Endodermal cell (in vitro differentiated cells): ENCODE measurements at regions not wholly inside any gene's neighbourhood (a gene's known extent, or its start where the extent isn't known, plus 50 kb on each side); places are given as distances from the start of the nearest gene placed in this dataset.
A peak's percentile ranks its signal among the peaks of the same experiment; 100 is the strongest.

Source experiments
- DNase-seq: peaks from one replicate; pipeline ENCODE4 v3.0.0-alpha.2; 2017
- H3K27ac ChIP-seq: 2 replicates; pipeline ENCODE4 v1.5.1; 2013; ENCODE audit warnings: mild to moderate bottlenecking, low read depth, low read length, moderate library complexity
- H3K27me3 ChIP-seq: 2 replicates; pipeline ENCODE4 v1.6.1; 2013; ENCODE audit warnings: mild to moderate bottlenecking, low read length, moderate library complexity; ENCODE audit not compliant: insufficient read depth, control insufficient read depth, poor library complexity, severe bottlenecking
- H3K36me3 ChIP-seq: 2 replicates; pipeline ENCODE4 v1.7.0; 2013; ENCODE audit warnings: mild to moderate bottlenecking, low read length, moderate library complexity; ENCODE audit not compliant: control insufficient read depth, insufficient read depth
- H3K4me1 ChIP-seq: one replicate; pipeline ENCODE4 v1.7.0; 2013; ENCODE audit warnings: low read length; ENCODE audit not compliant: control insufficient read depth, insufficient read depth
- H3K4me3 ChIP-seq: 2 replicates; pipeline ENCODE4 v1.5.1; 2013; ENCODE audit warnings: mild to moderate bottlenecking, low read length, moderate library complexity
- H3K9ac ChIP-seq: 2 replicates; pipeline ENCODE4 v1.6.1; 2013; ENCODE audit warnings: mild to moderate bottlenecking, low read length, moderate library complexity; ENCODE audit not compliant: poor library complexity, severe bottlenecking; ENCODE audit errors: extremely low read depth
- H3K9me3 ChIP-seq: 2 replicates; pipeline ENCODE4 v1.6.1; 2013; ENCODE audit warnings: mild to moderate bottlenecking, low read length, moderate library complexity; ENCODE audit not compliant: control insufficient read depth
- H3K27ac Mint-ChIP-seq: 2 replicates; pipeline ENCODE4 v1.8.0; 2020; ENCODE audit warnings: mixed read lengths
- H3K27me3 Mint-ChIP-seq: 2 replicates; pipeline ENCODE4 v1.8.0; 2021; ENCODE audit warnings: mild to moderate bottlenecking, mixed read lengths; ENCODE audit not compliant: insufficient read depth
- H3K36me3 Mint-ChIP-seq: 2 replicates; pipeline ENCODE4 v1.8.0; 2020; ENCODE audit warnings: low read depth, mixed read lengths
- H3K4me1 Mint-ChIP-seq: 2 replicates; pipeline ENCODE4 v1.8.0; 2020; ENCODE audit warnings: mixed read lengths
- H3K4me3 Mint-ChIP-seq: 2 replicates; pipeline ENCODE4 v1.8.0; 2020; ENCODE audit warnings: mild to moderate bottlenecking, moderate library complexity, mixed read lengths
- H3K9me3 Mint-ChIP-seq: 2 replicates; pipeline ENCODE4 v1.8.0; 2020; ENCODE audit warnings: mild to moderate bottlenecking, mixed read lengths
- WGBS, 2 experiments: methylation state at CpG; one replicate each; pipeline versions ENCODE4 v1.1.5 to v1.1.7; 2013; ENCODE audit warnings: missing lambda C conversion rate in 2 of 2, mixed read lengths in 1 of 2; ENCODE audit not compliant: insufficient coverage in 1 of 2, insufficient read length in 1 of 2; 5-methylcytosine and 5-hydroxymethylcytosine counted together
- TF ChIP-seq, protein P1 (sequence below): fragments of 200-600 bp; sonication (generic); conservative IDR thresholded peaks from 2 replicates; pipeline ENCODE4 v1.5.0; 2021; ENCODE audit warnings: antibody characterized with exemption, mild to moderate bottlenecking

- Histone ChIP-seq H3K27me3 (no peaks in the 10 kb centered on the region), H3K4me3 (no peak overlapping the region), H3K27ac (no peak overlapping the region), H3K9me3 (peaks cover 16% of the 10 kb centered on the region), H3K9ac (no peak overlapping the region), H3K36me3 (no peaks in the 10 kb centered on the region), H3K4me1 (peaks cover 7% of the 10 kb centered on the region)
- H3K4me1 Mint-ChIP-seq, result peaks cover 51% of the 10 kb centered on the region
- no peak for DNase-seq
- H3K27ac Mint-ChIP-seq, result no peak overlapping the region
- H3K36me3 Mint-ChIP-seq, result no peaks in the 10 kb centered on the region
- no peak overlapping the region for H3K4me3 Mint-ChIP-seq
- no peaks in the 10 kb centered on the region for H3K27me3 Mint-ChIP-seq
- TF ChIP-seq, protein P1, sequence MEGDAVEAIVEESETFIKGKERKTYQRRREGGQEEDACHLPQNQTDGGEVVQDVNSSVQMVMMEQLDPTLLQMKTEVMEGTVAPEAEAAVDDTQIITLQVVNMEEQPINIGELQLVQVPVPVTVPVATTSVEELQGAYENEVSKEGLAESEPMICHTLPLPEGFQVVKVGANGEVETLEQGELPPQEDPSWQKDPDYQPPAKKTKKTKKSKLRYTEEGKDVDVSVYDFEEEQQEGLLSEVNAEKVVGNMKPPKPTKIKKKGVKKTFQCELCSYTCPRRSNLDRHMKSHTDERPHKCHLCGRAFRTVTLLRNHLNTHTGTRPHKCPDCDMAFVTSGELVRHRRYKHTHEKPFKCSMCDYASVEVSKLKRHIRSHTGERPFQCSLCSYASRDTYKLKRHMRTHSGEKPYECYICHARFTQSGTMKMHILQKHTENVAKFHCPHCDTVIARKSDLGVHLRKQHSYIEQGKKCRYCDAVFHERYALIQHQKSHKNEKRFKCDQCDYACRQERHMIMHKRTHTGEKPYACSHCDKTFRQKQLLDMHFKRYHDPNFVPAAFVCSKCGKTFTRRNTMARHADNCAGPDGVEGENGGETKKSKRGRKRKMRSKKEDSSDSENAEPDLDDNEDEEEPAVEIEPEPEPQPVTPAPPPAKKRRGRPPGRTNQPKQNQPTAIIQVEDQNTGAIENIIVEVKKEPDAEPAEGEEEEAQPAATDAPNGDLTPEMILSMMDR, result no peak
- H3K9me3 Mint-ChIP-seq, result peaks cover 2% of the 10 kb centered on the region
These were observed 106.9 kb upstream of the ELMO1 start for GRCh38 chr7:37555528-37555927.

DNA sequence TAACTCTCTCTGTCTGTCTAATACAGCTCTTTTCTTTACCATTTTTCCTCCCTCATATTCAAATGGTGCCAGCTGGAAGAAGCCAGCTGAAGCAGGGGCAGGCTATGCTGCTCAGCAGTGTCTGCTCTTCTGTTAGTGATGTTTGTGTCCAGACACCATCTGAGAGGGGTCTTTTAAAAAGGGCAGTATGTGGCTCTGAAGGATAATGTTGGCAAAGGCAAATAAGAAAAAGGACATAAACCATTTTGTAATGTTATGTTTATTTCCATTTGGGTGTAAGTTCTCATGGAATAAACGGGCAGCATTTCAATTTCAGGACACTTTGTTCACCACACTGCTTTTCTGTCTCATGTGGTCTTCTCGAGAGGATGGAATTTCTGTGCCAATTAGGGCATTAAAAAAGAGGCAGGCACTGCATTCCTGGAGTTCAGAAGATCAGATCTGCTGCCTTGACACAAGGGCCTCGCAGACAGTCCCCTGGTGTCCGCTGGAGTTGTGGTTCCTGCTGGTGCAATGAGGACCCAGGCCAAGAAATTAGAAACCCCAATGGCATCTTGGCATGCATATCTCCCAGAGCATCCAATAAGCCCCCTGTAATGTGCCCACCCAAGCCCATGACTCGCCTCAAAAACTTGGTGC lies 109.0 kb upstream of the ELMO1 start:
- Histone ChIP-seq H3K9me3 (peaks cover 16% of the 10 kb centered on the region), H3K27me3 (no peaks in the 10 kb centered on the region), H3K27ac (no peak overlapping the region), H3K4me3 (no peak overlapping the region), H3K36me3 (no peaks in the 10 kb centered on the region), H3K9ac (no peak overlapping the region), H3K4me1 (peaks cover 2% of the 10 kb centered on the region)
- DNase-seq, result no peak
- TF ChIP-seq, protein P1, result no peak
- Mint-ChIP-seq H3K4me3 (no peak overlapping the region), H3K9me3 (peaks cover 2% of the 10 kb centered on the region), H3K36me3 (no peaks in the 10 kb centered on the region), H3K4me1 (peaks cover 31% of the 10 kb centered on the region), H3K27me3 (no peaks in the 10 kb centered on the region), H3K27ac (peak overlapping the region; percentile 31)
- 89 to 93% methylated on average over 4 to 5 of the region's 5 CpGs for WGBS, 2 experiments

DNA sequence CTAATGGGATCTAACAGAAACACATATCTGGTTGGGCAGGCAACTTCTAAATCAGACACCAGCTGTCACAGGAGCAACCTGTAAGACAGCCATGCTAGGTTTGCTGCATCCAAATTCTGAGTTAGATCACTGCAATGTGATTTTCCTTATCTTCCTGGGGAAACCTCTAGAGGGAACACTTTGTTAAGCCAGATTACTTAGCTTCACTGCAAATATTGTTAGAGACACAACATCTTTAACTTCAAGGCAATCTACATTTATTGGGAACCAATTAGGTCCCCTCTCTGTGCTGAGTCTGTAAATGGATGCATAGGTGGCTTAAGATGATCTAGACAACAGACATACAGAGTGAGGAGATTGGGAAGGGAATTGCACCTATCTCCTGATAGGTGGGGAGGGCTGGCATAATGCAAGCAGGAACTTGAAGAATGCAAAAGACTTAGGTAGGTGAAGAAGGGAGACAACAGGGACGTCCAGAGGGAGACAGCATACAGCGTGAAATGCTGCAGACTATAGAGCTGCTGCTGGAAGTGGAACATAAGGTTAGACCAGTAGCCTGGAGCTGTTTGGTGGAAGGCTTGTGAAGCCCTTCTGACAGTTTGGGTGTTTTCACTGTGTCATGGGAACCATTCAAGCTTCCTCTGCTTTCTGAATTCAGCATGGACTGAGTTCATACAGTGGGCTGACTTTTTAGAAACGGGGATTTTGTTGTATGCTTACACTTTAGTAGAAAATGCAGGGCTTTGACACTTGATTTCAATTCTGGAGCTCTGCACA lies 109.8 kb upstream of the ELMO1 start:
- TF ChIP-seq, protein P1, result peak; percentile 58
- H3K4me3 ChIP-seq, result peak overlapping the region; percentile 5
- Mint-ChIP-seq H3K4me1 (peaks cover 34% of the 10 kb centered on the region), H3K27ac (peak overlapping the region; percentile 10), H3K4me3 (no peak overlapping the region), H3K36me3 (no peaks in the 10 kb centered on the region), H3K9me3 (peaks cover 2% of the 10 kb centered on the region), H3K27me3 (no peaks in the 10 kb centered on the region)
- peaks cover 6% of the 10 kb centered on the region for H3K4me1 ChIP-seq
- no peak overlapping the region for H3K9ac ChIP-seq
- no peak for DNase-seq
- no peaks in the 10 kb centered on the region for H3K36me3 ChIP-seq
- H3K9me3 ChIP-seq, result peaks cover 16% of the 10 kb centered on the region
- no peak overlapping the region for H3K27ac ChIP-seq
- no peaks in the 10 kb centered on the region for H3K27me3 ChIP-seq
- 70 to 78% methylated on average over 3 of the region's 3 CpGs for WGBS, 2 experiments
